ENCODE measurements at regions not wholly inside any gene's neighbourhood (a gene's known extent, or its start where the extent isn't known, plus 50 kb on each side); places are given as distances from the start of the nearest gene placed in this dataset.

DNA sequence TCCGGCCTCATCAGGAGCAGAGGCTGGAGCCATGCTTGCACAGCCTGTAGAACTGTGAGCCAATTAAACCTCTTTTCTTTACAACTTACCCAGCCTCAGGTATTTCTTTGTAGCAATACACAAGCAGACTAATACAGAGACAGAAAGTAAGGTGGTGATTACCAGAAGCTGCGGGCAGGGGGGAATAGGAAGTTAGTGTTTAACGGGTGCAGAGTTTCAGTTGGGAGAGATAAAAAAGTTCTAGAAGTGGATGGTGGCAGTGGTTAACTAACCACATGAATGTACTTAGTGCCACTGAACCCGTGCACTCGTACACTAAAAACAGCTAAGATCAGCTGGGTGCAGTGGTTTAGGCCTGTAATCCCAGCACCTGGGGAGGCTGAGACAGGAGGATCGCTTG, 80.4 kb upstream of the TARDBP start:
- intact Hi-C loops (cut with DNase I; ENCODE audit: low total_unique reads): no loop called here
- Histone ChIP-seq H3K36me3 (no peaks in the 10 kb centered on the region), H3K27ac (no peak overlapping the region), H3K9me3 (no peaks in the 10 kb centered on the region), H3K4me3 (no peak overlapping the region), H3K27me3 (no peaks in the 10 kb centered on the region), H3K4me1 (no peaks in the 10 kb centered on the region)
- TF ChIP-seq POLR2A (IDR thresholded peaks at IDR 0.05) (no peak), CTCF (IDR thresholded peaks at IDR 0.05) (no peak)
- no peak for DNase-seq

DNA sequence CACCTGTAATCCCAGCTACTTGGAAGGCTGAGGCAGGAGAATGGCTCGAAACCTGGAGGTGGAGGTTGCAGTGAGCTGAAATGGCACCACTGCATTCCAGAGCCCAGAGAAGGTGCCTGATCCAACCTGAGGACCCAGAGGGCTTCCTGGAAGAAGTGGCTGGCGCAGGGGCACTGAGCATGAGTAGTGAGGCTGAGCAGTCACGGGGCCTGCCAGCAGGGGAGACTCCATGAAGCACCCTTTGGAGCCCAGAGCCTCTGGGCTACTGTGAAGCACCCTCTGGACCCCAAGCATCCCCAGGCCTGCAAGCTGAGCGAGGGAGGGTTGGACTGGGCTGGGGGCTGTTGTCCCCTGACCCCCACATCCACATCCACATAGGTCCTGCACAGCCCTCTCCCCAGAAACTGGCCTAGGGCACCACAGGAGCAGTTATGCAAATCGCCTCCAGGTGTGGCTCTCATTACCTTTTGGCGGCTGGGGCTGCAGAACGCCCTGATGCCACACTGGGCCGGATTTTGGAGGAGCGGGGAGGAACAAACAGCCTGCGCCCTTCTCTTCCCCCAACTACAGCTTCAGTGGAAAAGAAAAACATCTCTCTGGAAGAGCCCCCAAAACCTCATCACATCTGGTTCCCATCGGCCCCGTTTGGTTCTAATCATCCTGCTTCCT, 78.2 kb upstream of the TARDBP start:
- no peak for DNase-seq
- Histone ChIP-seq H3K27me3 (no peaks in the 10 kb centered on the region), H3K4me3 (no peak overlapping the region), H3K27ac (no peak overlapping the region), H3K4me1 (no peaks in the 10 kb centered on the region), H3K9me3 (no peaks in the 10 kb centered on the region), H3K36me3 (no peaks in the 10 kb centered on the region)
- intact Hi-C loops (cut with DNase I; ENCODE audit: low total_unique reads): no loop called here
- TF ChIP-seq CTCF (IDR thresholded peaks at IDR 0.05) (no peak), POLR2A (IDR thresholded peaks at IDR 0.05) (no peak)

- H3K4me1 ChIP-seq: no peaks in the 10 kb centered on the region
- no peaks in the 10 kb centered on the region for H3K36me3 ChIP-seq
- H3K4me3 ChIP-seq: no peak overlapping the region
- no peaks in the 10 kb centered on the region for H3K27me3 ChIP-seq
- TF ChIP-seq POLR2A (IDR thresholded peaks at IDR 0.05): no peak
- TF ChIP-seq CTCF (IDR thresholded peaks at IDR 0.05): no peak
- no peaks in the 10 kb centered on the region for H3K9me3 ChIP-seq
- intact Hi-C loops (cut with DNase I; ENCODE audit: low total_unique reads): no loop called here
- DNase-seq: no peak
- no peak overlapping the region for H3K27ac ChIP-seq
Measured at GRCh38 chr1:10935246-10935645, 77.2 kb upstream of the TARDBP start.

GRCh38 chr1:10935724-10936123, 76.7 kb upstream of the TARDBP start:
- intact Hi-C loops (cut with DNase I; ENCODE audit: low total_unique reads): no loop called here
- H3K4me1 ChIP-seq: no peaks in the 10 kb centered on the region
- H3K36me3 ChIP-seq: no peaks in the 10 kb centered on the region
- H3K4me3 ChIP-seq: no peak overlapping the region
- H3K9me3 ChIP-seq: no peaks in the 10 kb centered on the region
- no peak for DNase-seq
- TF ChIP-seq CTCF (IDR thresholded peaks at IDR 0.05) (no peak), POLR2A (IDR thresholded peaks at IDR 0.05) (no peak)
- H3K27ac ChIP-seq: no peak overlapping the region
- no peaks in the 10 kb centered on the region for H3K27me3 ChIP-seq

GRCh38 chr1:10936998-10937901, 75.2 kb upstream of the TARDBP start:
- TF ChIP-seq CTCF (IDR thresholded peaks at IDR 0.05) (no peak), POLR2A (IDR thresholded peaks at IDR 0.05) (no peak)
- DNase-seq: no peak
- peaks cover 0 to 7% of the 10 kb centered on the region in 2 donors for H3K4me1 ChIP-seq
- H3K4me3 ChIP-seq: no peak overlapping the region
- H3K36me3 ChIP-seq: no peaks in the 10 kb centered on the region
- intact Hi-C loops (cut with DNase I; ENCODE audit: low total_unique reads): no loop called here
- H3K27me3 ChIP-seq: no peaks in the 10 kb centered on the region
- no peak overlapping the region for H3K27ac ChIP-seq
- no peaks in the 10 kb centered on the region for H3K9me3 ChIP-seq

All from uterus (tissue), 3 donors.